ENCODE measurements at regions not wholly inside any gene's neighbourhood (a gene's known extent, or its start where the extent isn't known, plus 50 kb on each side); places are given as distances from the start of the nearest gene placed in this dataset.

DNA sequence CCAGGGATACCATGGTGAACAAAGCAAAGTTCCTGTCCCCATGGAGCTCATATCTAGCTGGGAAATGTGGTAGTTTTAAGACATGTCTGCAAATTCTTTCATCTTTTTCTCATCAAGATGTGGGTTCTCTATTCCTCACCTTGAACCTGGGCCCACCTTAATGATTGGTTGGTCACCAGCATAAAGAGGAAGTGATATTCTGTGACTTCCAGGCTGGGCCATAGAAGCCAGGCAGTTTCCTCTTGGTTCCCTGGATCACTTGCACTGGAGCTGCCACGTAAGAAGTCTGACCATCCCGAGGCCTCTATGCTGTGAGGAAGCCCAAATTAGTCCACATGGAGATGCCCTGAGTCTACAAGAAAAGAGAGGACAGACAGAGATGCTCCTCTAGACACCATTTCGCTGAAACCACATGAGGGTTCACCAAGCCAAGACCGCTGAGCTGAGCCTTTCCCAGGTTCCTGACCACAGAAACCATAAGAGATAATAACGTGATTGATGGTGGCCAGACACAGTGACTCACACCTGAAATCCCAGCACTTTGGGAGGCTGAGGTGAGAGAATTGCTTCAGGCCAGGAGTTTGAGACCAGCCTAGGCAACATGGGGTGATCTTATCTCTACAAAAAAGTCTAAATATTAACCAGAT is 119.5 kb upstream of the ISX start:
- no peaks in the 10 kb centered on the region for H3K27me3 ChIP-seq
- H3K4me1 ChIP-seq = no peaks in the 10 kb centered on the region
- H3K36me3 ChIP-seq = no peaks in the 10 kb centered on the region
- TF ChIP-seq EP300 (IDR thresholded peaks at IDR 0.05) = no peak
- TF ChIP-seq, protein P1, sequence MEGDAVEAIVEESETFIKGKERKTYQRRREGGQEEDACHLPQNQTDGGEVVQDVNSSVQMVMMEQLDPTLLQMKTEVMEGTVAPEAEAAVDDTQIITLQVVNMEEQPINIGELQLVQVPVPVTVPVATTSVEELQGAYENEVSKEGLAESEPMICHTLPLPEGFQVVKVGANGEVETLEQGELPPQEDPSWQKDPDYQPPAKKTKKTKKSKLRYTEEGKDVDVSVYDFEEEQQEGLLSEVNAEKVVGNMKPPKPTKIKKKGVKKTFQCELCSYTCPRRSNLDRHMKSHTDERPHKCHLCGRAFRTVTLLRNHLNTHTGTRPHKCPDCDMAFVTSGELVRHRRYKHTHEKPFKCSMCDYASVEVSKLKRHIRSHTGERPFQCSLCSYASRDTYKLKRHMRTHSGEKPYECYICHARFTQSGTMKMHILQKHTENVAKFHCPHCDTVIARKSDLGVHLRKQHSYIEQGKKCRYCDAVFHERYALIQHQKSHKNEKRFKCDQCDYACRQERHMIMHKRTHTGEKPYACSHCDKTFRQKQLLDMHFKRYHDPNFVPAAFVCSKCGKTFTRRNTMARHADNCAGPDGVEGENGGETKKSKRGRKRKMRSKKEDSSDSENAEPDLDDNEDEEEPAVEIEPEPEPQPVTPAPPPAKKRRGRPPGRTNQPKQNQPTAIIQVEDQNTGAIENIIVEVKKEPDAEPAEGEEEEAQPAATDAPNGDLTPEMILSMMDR (IDR thresholded peaks at IDR 0.05) = no peak
- TF ChIP-seq POLR2A (IDR thresholded peaks at IDR 0.05) = no peak
- no peak for TF ChIP-seq POLR2AphosphoS5 (IDR thresholded peaks at IDR 0.05)
- intact Hi-C loops (cut with DNase I) = no loop called here
- no peak overlapping the region for H3K27ac ChIP-seq
- H3K9me3 ChIP-seq = no peaks in the 10 kb centered on the region
- DNase-seq = no peak
- WGBS, 2 donors = 87 to 88% methylated on average over 5 of the region's 5 CpGs
- no peak overlapping the region for H3K4me3 ChIP-seq

DNA sequence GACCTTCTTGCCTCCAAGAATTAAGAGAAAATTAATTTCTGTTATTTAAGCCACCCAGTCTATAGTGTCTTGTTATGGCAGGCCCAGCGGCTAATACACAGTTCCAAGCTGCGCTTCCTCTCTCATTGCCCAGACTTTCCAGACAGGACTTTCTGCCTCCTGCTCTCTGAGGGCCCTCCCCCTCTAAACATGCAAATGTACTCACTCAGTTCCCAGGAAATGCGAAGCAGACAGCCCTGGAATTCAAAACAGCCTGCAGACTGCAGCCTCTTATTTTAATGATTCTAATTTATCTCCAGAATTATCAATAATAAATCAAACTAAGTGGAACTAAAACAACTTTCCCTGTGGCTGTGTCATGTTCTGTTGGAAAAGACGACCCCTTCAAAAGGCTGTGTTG is 115.5 kb upstream of the ISX start:
- H3K27ac ChIP-seq = no peak overlapping the region
- 36 to 55% methylated on average over 4 of the region's 4 CpGs for WGBS, 2 donors
- TF ChIP-seq POLR2AphosphoS5 (IDR thresholded peaks at IDR 0.05) (no peak), POLR2A (IDR thresholded peaks at IDR 0.05) (no peak)
- H3K36me3 ChIP-seq = no peaks in the 10 kb centered on the region
- H3K27me3 ChIP-seq = no peaks in the 10 kb centered on the region
- H3K4me1 ChIP-seq = no peaks in the 10 kb centered on the region
- H3K9me3 ChIP-seq = no peaks in the 10 kb centered on the region
- DNase-seq = no peak
- H3K4me3 ChIP-seq = no peak overlapping the region
- intact Hi-C loops (cut with DNase I) = no loop called here

DNA sequence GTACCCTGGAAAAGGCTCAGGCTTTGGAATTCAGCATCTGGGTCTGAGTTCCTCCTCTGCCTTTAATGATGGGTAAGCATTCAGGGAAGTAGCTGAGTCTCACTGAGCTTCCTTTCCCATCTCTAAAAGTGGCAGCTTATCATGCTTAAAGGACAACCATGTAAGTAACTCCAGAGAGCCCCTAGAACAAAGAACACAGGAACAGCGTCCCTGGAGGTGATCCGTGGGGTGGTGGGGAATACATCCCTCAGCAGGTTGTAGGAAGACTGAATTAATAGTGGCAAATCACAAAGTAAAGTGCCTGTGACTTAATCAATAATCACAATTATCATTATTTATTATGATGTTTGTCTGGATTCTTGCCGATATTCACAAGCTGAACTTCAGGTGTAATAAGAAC is 114.7 kb upstream of the ISX start:
- Histone ChIP-seq H3K27ac (no peak overlapping the region), H3K27me3 (no peaks in the 10 kb centered on the region), H3K4me3 (no peak overlapping the region), H3K4me1 (no peaks in the 10 kb centered on the region), H3K36me3 (no peaks in the 10 kb centered on the region), H3K9me3 (no peaks in the 10 kb centered on the region)
- TF ChIP-seq, protein P1 (IDR thresholded peaks at IDR 0.05) = no peak
- TF ChIP-seq POLR2AphosphoS5 (IDR thresholded peaks at IDR 0.05) = no peak
- TF ChIP-seq POLR2A (IDR thresholded peaks at IDR 0.05) = no peak
- TF ChIP-seq EP300 (IDR thresholded peaks at IDR 0.05) = no peak
- DNase-seq = no peak
- intact Hi-C loops (cut with DNase I) = no loop called here
- 79 to 83% methylated on average over 3 of the region's 3 CpGs for WGBS, 2 donors

DNA sequence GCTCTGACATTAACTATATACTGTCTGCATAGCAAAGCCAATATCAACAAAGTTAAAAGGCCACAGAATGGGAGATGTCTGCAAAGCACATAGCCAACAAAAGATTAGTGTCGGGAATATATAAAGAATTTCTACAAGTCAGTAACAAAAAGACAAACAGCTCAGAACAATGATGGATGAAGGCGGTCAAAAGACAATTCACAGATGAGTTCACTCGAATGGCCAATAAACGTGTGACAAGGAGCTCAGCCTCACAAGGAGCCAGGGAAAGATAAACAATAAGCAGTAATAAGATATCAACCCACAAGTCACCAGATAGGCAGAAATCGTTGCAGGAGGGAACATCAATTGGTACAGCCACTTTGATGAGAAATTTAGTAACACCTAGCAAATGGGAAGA is 106.0 kb upstream of the ISX start:
- Histone ChIP-seq H3K4me3 (no peak overlapping the region), H3K9me3 (no peaks in the 10 kb centered on the region), H3K4me1 (no peaks in the 10 kb centered on the region), H3K27ac (no peak overlapping the region), H3K27me3 (no peaks in the 10 kb centered on the region), H3K36me3 (no peaks in the 10 kb centered on the region)
- TF ChIP-seq POLR2AphosphoS5 (IDR thresholded peaks at IDR 0.05) (no peak), POLR2A (IDR thresholded peaks at IDR 0.05) (no peak), EP300 (IDR thresholded peaks at IDR 0.05) (no peak)
- TF ChIP-seq, protein P1 (IDR thresholded peaks at IDR 0.05) = no peak
- DNase-seq = no peak
- intact Hi-C loops (cut with DNase I) = loop anchor here (10.0 kb wide), 1 partner anchor 55 kb away; no protein-coding TSS in a partner anchor
- WGBS, 2 donors = 27 to 37% methylated on average over 5 of the region's 5 CpGs

DNA sequence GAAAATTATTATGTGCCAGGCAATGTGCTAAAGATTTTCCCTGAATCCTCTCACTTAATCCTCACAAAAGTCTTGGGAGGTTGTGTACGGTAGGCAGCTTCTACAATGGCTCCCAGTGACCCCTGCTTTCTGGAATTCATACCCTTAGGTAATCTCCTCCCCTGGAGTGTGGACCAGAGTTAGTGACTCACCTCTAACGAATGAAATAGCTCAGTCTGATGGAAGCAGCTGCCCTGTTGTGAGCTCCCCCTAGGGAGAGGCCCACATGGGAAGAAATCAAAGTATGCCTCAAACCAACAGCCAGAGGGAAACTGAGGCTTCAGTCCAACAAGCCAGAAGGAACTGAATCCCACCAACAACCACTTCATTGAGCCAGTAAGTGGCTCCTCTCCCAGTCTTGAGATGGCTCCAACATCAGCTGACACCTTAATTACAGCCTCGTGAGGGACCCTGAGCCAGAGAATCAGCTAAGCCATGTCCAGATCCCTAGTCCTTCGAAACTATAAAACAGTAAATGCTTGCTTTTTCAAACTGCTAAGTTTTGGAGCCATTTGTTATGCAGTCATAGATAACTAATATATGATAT is 98.9 kb upstream of the ISX start:
- Histone ChIP-seq H3K4me1 (no peaks in the 10 kb centered on the region), H3K4me3 (no peak overlapping the region), H3K27ac (no peak overlapping the region), H3K36me3 (no peaks in the 10 kb centered on the region), H3K9me3 (no peaks in the 10 kb centered on the region), H3K27me3 (no peaks in the 10 kb centered on the region)
- WGBS, 2 donors = 67 to 77% methylated on average over 4 of the region's 4 CpGs
- intact Hi-C loops (cut with DNase I) = loop anchor here (10.0 kb wide), 1 partner anchor 62 kb away; no protein-coding TSS in a partner anchor
- TF ChIP-seq, protein P1 (IDR thresholded peaks at IDR 0.05) = no peak
- TF ChIP-seq POLR2AphosphoS5 (IDR thresholded peaks at IDR 0.05) = no peak
- TF ChIP-seq POLR2A (IDR thresholded peaks at IDR 0.05) = no peak
- TF ChIP-seq EP300 (IDR thresholded peaks at IDR 0.05) = no peak
- DNase-seq = no peak
